GM12874 (cell line): ENCODE measurements at regions not wholly inside any gene's neighbourhood (a gene's known extent, or its start where the extent isn't known, plus 50 kb on each side); places are given as distances from the start of the nearest gene placed in this dataset.

ENCODE experiments used
- CTCF ChIP-seq: IDR thresholded peaks from 2 replicates; pipeline ENCODE4 v1.5.1; 2011; ENCODE audit warnings: low read depth, mild to moderate bottlenecking, control low read depth, low read length, moderate library complexity; ENCODE audit not compliant: insufficient read depth

- no peak for TF ChIP-seq CTCF
These were observed 59.3 kb upstream of the CDH11 start for GRCh38 chr16:65181071-65181561.

GRCh38 chr16:65178151-65178550, 56.3 kb upstream of the CDH11 start:
- no peak for TF ChIP-seq CTCF

- no peak for TF ChIP-seq CTCF
These were observed 54.7 kb upstream of the CDH11 start for GRCh38 chr16:65176603-65177002.

GRCh38 chr16:65172356-65172755, 50.5 kb upstream of the CDH11 start:
- TF ChIP-seq CTCF: no peak
